ENCODE measurements at regions not wholly inside any gene's neighbourhood (a gene's known extent, or its start where the extent isn't known, plus 50 kb on each side); places are given as distances from the start of the nearest gene placed in this dataset.
"Not testable (repeated sequence)": the region's sequence is repeated elsewhere in the genome, so short reads cannot be mapped to it uniquely, and the experiment has no call there.

DNA sequence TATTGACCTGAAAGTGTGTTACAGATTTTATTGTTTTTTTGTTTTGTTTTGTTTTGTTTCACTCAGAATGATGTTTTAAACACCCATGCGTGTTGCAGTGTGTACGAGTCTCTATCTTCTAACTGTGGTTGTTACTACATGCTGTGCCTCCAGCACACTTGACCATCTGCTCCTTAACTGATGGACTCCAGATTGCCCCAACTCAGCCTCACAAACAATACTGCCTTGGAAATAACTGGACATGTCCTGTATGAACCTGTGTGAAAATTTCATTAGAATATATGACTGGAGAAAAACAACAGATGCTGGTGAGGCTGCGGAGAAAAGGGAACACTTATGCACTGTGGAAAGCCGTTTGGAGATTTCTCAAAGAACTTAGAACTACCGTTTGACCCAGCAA is 68.7 kb upstream of the HAND1 start:
- DNase-seq (ENCODE audit: low spot score): no peak

GRCh38 chr5:154544646-154545045 is 66.6 kb upstream of the HAND1 start:
- no peak for DNase-seq (ENCODE audit: low spot score)

GRCh38 chr5:154543380-154543779 is 65.4 kb upstream of the HAND1 start:
- DNase-seq (ENCODE audit: low spot score): no peak

- no peak for DNase-seq (ENCODE audit: low spot score)
Measured at GRCh38 chr5:154542581-154542980, 64.6 kb upstream of the HAND1 start.

GRCh38 chr5:154542000-154542399 is 64.0 kb upstream of the HAND1 start:
- DNase-seq (ENCODE audit: low spot score): no peak

GRCh38 chr5:154541553-154541952 is 63.5 kb upstream of the HAND1 start:
- no peak for DNase-seq (ENCODE audit: low spot score)

- no peak for DNase-seq (ENCODE audit: low spot score)
Measured at GRCh38 chr5:154540600-154540999, 62.6 kb upstream of the HAND1 start.

DNA sequence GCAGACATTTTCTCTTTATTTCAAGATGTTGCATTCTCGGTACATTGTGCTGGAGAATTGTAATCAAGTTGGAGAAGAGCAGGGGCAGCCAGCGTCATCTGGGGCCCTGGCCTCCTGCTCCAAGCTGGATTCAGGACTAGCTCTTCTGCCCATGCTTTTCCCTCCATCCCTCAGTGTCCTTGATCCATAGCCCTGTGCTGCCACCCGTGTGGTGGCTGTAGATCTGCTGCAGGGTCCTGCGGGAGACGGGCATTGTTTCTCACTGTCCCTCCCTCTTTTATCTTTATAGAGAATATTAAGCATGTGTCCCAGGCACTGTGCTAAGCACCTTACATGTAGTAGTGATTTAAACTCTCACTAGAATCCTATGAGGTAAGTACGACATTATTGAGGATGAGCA is 60.5 kb upstream of the HAND1 start:
- no peak for DNase-seq (ENCODE audit: low spot score)

DNA sequence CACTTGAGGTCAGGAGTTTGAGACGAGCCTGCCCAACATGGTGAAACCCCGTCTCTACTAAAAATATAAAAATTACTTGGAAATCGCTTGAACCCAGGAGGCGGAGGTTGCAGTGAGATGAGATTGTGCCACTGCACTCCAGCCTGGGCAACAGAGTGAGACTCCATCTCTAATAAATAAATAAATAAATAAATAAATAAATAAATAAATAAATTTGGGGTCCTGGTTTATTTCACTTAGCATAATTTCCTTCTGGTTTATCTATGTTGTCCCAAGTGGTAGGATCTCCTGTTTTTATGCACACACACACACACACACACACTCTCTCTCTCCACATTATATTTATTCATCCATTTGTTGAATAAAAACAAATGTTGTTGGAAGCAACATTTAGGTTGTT is 58.4 kb upstream of the HAND1 start:
- DNase-seq (ENCODE audit: low spot score): not testable (repeated sequence)

- DNase-seq (ENCODE audit: low spot score): no peak
Measured at GRCh38 chr5:154535535-154535934, 57.5 kb upstream of the HAND1 start.

DNA sequence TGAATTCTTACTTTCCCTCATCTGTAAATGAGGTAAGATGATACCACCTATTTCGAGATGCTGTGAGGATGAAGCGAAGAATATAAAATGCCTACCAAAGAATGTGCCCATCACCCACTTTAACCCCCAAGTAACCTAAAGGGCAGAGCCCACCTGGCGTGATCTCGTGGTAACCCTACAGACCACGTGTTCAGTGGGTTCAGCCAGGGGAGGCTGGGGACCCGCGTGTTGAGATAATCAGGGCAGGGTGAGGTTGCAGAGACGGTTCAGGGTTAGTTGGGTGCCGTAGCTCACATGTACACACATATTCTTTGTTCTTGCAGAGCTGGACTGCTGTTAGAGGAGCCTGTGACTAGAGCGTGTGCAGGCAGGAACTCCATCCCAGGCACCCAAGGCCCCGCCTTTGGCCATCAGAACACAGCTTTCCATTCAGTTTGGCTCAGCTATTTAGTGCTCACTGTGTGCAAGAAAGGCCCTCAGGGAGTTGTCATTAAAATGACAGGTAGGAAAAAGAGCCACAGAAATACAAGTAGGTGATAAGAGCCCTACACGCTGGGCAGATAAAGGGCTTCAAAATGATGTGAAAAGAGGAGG is 56.5 kb upstream of the HAND1 start:
- no peak for DNase-seq (ENCODE audit: low spot score)

DNA sequence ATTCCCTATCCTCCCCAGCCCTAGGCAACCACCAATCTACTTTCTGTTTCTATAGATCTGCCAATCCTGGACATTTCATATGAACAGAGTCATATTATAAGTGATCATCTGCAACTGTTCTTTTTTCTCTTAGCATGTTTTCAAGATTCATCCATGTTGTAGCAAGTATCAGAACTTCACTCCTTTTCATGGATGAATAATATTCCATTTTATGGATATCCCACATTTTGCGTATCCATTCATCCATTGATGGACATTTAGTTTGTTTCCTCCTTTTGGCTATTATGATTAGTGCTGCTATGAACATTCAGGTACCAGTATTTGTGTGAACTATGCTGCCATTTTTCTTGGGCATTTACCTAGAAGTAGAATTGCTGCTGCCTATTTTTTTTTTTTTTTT is 51.3 kb upstream of the HAND1 start:
- no peak for DNase-seq (ENCODE audit: low spot score)

- no peak for DNase-seq (ENCODE audit: low spot score)
Measured at GRCh38 chr5:154528005-154528594, 50.1 kb upstream of the HAND1 start.
